Activated CD4-positive, alpha-beta T cell treated with anti-CD3 and anti-CD28 coated beads, Interleukin-2, amount 50 U/mL, for 1 hour (primary cell): ENCODE measurements at regions not wholly inside any gene's neighbourhood (a gene's known extent, or its start where the extent isn't known, plus 50 kb on each side); places are given as distances from the start of the nearest gene placed in this dataset.

Experiments used
- DNase-seq: peaks from one replicate; pipeline ENCODE4 v3.0.0-alpha.2; 2020

DNA sequence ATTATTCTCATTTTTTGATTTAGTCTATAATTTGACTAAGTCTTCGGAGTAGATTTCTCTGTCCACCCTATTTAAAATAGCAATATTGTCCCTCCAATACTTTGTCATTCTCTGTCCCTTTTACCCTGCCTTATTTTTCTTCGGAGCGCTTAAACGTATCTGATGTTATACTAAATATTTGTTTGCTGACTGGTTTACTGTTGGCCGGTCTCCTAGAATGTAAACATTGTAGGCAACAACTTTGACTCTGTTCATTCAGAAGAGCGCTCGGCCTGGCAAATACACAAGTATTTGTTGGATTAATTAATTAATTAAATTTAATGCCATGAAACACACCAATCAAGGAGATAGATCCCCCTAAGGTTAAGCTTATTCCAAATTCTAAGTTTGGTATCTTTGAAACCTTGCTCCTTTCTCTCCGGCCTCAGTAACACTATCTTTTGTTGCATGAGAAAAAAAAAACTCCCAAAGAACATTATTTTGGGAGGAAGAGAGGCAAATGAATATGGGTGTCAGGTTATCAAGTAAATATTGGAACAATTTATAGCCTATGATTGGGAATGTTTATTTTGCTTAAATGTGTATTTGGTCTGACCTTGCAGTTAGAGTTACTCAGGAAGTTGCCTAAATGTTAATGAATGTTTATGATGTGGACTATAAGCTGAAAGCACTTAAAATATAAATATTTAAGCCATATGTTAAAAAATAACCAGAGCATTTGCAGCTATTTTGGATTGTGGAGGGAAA is 231.1 kb downstream of the SOX4 start:
- DNase-seq = no peak

DNA sequence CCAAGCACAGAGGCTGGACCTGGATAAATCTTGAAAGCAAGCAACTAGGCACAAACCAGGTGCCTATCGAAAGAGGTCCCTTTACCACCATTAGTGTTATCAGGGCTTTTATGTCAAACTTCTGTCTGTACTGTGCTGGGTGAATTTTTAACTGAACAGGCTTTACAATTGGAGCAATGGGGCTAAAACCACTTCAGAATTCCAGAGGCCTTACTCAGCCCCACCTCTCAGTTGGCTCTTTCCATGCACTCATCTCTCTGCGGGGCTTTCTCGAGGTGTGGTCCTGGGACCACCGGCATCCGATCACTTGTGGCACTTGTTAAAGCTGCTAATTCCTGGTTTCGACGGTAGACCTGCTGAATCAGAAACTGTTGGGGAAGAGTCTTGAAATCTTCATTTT is 232.5 kb downstream of the SOX4 start:
- no peak for DNase-seq

DNA sequence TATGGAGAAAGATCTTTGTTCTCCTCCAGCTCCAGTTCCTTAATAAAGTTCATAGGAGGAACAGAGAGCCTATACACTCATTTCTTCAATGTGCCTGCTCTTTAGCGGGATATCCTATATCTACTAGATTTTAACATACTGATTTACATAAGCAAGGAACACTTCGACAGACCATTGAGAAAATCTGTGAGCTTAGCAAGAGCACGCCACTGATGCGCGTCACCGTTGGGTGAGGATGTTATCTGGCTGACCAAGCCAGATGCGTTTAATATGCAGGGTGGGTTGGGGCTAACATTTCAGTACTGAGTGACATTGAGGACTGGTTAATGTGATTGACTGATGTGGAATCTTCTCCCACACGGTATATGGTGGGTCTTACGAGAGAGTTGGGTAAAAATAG is 233.4 kb downstream of the SOX4 start:
- no peak for DNase-seq

- no peak for DNase-seq
These were observed 234.1 kb downstream of the SOX4 start for GRCh38 chr6:21827425-21828202.

GRCh38 chr6:21828704-21829103 is 235.2 kb downstream of the SOX4 start:
- DNase-seq = no peak

GRCh38 chr6:21829126-21829525 is 235.6 kb downstream of the SOX4 start:
- no peak for DNase-seq

GRCh38 chr6:21831521-21832291 is 238.2 kb downstream of the SOX4 start:
- DNase-seq = no peak

- DNase-seq = no peak
These were observed 242.7 kb downstream of the SOX4 start for GRCh38 chr6:21836277-21836676.

GRCh38 chr6:21836772-21837425 is 243.3 kb downstream of the SOX4 start:
- no peak for DNase-seq

GRCh38 chr6:21840428-21840827 is 246.9 kb downstream of the SOX4 start:
- no peak for DNase-seq

- DNase-seq = no peak
These were observed 249.5 kb downstream of the SOX4 start for GRCh38 chr6:21842875-21843645.

- DNase-seq = no peak
These were observed 250.8 kb downstream of the SOX4 start for GRCh38 chr6:21844120-21844917.

DNA sequence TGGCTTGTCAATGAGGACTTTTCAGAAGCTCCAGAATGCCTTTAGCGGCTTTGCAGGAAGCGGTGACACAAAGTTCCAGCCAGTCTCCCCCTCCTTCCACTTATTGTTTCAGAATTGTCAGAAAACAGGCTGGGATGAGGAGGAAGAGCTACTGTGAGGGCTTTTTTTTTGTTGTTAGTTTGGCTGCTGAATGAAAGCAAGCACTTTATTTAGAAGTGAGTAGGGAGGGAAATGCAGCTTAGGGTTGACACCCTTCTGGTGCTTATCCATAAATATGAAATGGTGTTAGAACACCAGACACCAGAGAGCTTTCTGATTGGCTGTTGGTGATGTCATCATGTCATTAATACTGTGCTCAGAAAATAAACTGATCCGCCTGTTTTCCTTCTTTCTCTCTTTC is 251.5 kb downstream of the SOX4 start:
- DNase-seq = no peak

- no peak for DNase-seq
These were observed 252.0 kb downstream of the SOX4 start for GRCh38 chr6:21845439-21846140.

DNA sequence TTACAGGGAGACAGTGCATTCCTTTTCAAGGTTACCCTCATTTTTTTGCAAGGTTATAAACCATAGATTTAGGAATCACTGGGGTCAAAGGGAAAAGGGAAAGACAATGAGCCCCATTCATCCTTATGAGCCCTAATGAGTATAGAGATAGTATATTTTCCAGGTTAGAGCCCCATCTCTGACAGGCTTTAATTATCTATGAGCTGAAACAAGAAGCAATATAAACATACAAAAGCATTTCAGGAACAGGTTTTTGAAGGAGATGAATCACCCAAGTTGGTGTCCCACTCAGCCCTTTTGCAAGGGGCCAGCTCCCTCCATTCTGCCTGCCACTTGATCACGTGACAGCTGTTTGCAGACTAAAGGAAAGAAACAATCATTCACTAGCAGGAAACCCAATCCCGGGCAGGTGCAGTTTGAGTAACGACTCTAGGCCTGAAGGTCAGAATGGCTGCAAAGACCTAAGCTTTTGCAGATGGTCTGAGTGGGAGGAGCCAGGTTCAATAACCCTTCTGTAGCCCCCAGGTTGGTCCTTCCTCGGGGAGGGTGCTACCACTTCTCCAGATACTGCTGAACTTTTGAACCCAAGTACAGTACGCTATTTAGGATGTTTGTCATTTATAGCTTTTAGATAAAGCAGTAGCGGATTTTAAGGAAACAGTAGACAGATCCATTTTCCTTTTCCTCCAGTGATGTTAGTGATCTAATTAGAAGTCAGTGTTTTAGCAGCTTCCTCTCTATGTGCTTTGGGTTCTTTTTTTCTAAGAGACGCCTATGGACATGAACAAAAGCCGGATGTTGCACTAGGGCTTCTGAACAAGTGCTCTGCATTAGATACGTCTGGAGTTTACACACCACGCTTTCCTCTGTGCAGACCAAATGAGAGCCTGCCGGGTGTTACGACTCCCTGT is 253.2 kb downstream of the SOX4 start:
- DNase-seq = no peak

DNA sequence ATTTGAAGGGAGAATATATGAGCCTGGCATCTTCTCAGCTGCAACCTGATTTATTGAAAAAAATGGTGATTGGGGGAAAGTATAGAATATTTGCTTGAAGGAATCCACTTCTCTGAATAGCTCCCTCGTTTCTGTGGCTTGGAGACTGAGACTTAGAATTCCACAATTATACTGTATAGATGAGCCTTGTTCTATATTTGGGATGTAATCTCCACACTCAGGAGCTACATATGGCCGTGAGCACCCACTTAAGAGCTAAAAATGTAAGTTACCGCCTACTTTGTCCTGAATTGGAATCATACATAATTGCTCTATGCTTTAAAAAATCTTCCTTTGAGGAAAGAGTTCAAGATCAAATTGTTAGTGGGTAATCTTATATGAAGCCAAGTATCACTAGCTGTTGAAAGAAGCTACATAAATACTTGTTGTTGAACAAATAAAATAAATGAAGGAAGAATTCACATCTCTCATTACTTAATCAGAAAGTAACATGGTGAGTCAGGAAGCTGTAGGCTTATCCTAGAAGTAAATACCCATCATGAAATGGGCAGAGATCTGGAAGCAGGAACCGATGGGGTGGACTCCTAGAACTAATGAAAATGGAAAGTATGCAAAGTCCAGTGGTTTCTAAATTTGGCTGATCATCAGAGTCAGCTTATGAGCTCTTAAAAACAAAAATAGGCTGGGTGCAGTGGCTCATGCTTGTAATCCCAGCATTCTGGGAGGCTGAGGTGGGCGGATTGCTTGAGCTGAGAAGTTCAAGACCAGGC is 254.3 kb downstream of the SOX4 start:
- DNase-seq = no peak

DNA sequence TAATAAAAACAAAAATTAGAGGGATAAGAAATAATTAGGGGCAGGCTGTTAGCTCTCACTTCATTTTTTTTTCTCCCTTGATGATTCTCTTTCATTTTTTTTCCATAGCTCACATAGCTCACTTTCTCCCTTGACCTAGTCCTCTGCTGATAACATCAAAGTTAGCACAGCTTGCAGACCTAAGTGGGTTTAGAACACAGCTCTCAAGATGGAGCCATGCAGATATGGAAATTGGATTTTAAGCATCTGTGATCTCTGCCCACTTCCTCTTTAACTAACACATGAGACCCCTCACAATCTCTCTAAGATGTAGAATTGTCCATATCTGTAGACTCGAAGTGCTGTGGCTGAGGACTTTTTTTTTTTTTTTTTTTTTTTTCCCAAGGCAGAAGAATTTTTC is 257.1 kb downstream of the SOX4 start:
- DNase-seq = no peak

- DNase-seq = no peak
These were observed 262.4 kb downstream of the SOX4 start for GRCh38 chr6:21855811-21856455.
